HEK293 (cell line): ENCODE measurements at regions not wholly inside any gene's neighbourhood (a gene's known extent, or its start where the extent isn't known, plus 50 kb on each side); places are given as distances from the start of the nearest gene placed in this dataset.

ENCODE experiments used
- REST ChIP-seq: fragments of 450-650 bp; formaldehyde crosslinking; IDR thresholded peaks from 2 replicates; pipeline ENCODE4 v1.5.1; 2016; ENCODE audit warnings: missing biosample characterization, missing genetic modification characterization
- TCF7L2 ChIP-seq: IDR thresholded peaks from 2 replicates; pipeline ENCODE4 v1.6.1; 2011; ENCODE audit warnings: low read depth, mild to moderate bottlenecking, inconsistent platforms, low read length, moderate library complexity, borderline replicate concordance
- ZNF155 ChIP-seq: fragments of 450-650 bp; formaldehyde crosslinking; IDR thresholded peaks from 2 replicates; pipeline ENCODE4 v1.5.1; 2016; ENCODE audit warnings: missing biosample characterization, missing genetic modification characterization
- ZNF311 ChIP-seq: fragments of 450-650 bp; formaldehyde crosslinking; IDR thresholded peaks from 2 replicates; pipeline ENCODE4 v1.5.1; 2017; ENCODE audit warnings: missing biosample characterization, missing genetic modification characterization, borderline replicate concordance
- ZNF335 ChIP-seq: fragments of 450-650 bp; formaldehyde crosslinking; conservative IDR thresholded peaks from 2 replicates; pipeline ENCODE4 v1.5.1; 2016; ENCODE audit warnings: missing biosample characterization, missing genetic modification characterization
- ZNF521 ChIP-seq: fragments of 450-650 bp; formaldehyde crosslinking; IDR thresholded peaks from 2 replicates; pipeline ENCODE4 v1.5.1; 2017; ENCODE audit warnings: missing biosample characterization, mild to moderate bottlenecking, missing genetic modification characterization
- ZNF561 ChIP-seq: fragments of 450-650 bp; IDR thresholded peaks from 2 replicates; pipeline ENCODE4 v1.5.1; 2018; ENCODE audit warnings: missing biosample characterization, missing genetic modification characterization, borderline replicate concordance
- ZNF626 ChIP-seq: fragments of 450-650 bp; sonication (Bioruptor Pico); formaldehyde crosslinking; IDR thresholded peaks from 2 replicates; pipeline ENCODE4 v1.5.1; 2018; ENCODE audit warnings: missing biosample characterization, missing genetic modification characterization, inconsistent platforms
- ZNF639 ChIP-seq: fragments of 450-650 bp; formaldehyde crosslinking; IDR thresholded peaks from 2 replicates; pipeline ENCODE4 v1.5.1; 2016; ENCODE audit warnings: missing biosample characterization, missing genetic modification characterization
- ZNF701 ChIP-seq: fragments of 450-650 bp; formaldehyde crosslinking; IDR thresholded peaks from 2 replicates; pipeline ENCODE4 v1.5.1; 2016; ENCODE audit warnings: missing biosample characterization, missing genetic modification characterization
- ZNF747 ChIP-seq: fragments of 450-650 bp; formaldehyde crosslinking; IDR thresholded peaks from 2 replicates; pipeline ENCODE4 v1.5.1; 2016; ENCODE audit warnings: missing biosample characterization, missing genetic modification characterization
- TF ChIP-seq, protein P1 (sequence below): IDR thresholded peaks from 2 replicates; pipeline ENCODE4 v1.6.1; 2011; ENCODE audit warnings: mild to moderate bottlenecking, low read depth, low read length, borderline replicate concordance
- TF ChIP-seq, protein P2 (sequence below): fragments of 450-650 bp; formaldehyde crosslinking; IDR thresholded peaks from 2 replicates; pipeline ENCODE4 v1.5.1; 2016; ENCODE audit warnings: missing biosample characterization, missing genetic modification characterization
- TF ChIP-seq, protein P3 (sequence below): fragments of 450-650 bp; formaldehyde crosslinking; optimal IDR thresholded peaks from 2 replicates; pipeline ENCODE3; 2016; ENCODE audit warnings: missing biosample characterization, mild to moderate bottlenecking, missing genetic modification characterization

- TF ChIP-seq, protein P1, sequence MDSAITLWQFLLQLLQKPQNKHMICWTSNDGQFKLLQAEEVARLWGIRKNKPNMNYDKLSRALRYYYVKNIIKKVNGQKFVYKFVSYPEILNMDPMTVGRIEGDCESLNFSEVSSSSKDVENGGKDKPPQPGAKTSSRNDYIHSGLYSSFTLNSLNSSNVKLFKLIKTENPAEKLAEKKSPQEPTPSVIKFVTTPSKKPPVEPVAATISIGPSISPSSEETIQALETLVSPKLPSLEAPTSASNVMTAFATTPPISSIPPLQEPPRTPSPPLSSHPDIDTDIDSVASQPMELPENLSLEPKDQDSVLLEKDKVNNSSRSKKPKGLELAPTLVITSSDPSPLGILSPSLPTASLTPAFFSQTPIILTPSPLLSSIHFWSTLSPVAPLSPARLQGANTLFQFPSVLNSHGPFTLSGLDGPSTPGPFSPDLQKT: no peak
- TF ChIP-seq REST (tag by site-specific recombination): no peak
- TF ChIP-seq ZNF335 (tag by site-specific recombination): no peak
- TF ChIP-seq ZNF561: no peak
- no peak for TF ChIP-seq ZNF311 (tag by site-specific recombination)
- no peak for TF ChIP-seq TCF7L2
- no peak for TF ChIP-seq ZNF155 (tag by site-specific recombination)
- TF ChIP-seq, protein P2, sequence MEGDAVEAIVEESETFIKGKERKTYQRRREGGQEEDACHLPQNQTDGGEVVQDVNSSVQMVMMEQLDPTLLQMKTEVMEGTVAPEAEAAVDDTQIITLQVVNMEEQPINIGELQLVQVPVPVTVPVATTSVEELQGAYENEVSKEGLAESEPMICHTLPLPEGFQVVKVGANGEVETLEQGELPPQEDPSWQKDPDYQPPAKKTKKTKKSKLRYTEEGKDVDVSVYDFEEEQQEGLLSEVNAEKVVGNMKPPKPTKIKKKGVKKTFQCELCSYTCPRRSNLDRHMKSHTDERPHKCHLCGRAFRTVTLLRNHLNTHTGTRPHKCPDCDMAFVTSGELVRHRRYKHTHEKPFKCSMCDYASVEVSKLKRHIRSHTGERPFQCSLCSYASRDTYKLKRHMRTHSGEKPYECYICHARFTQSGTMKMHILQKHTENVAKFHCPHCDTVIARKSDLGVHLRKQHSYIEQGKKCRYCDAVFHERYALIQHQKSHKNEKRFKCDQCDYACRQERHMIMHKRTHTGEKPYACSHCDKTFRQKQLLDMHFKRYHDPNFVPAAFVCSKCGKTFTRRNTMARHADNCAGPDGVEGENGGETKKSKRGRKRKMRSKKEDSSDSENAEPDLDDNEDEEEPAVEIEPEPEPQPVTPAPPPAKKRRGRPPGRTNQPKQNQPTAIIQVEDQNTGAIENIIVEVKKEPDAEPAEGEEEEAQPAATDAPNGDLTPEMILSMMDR: no peak
- TF ChIP-seq, protein P3, sequence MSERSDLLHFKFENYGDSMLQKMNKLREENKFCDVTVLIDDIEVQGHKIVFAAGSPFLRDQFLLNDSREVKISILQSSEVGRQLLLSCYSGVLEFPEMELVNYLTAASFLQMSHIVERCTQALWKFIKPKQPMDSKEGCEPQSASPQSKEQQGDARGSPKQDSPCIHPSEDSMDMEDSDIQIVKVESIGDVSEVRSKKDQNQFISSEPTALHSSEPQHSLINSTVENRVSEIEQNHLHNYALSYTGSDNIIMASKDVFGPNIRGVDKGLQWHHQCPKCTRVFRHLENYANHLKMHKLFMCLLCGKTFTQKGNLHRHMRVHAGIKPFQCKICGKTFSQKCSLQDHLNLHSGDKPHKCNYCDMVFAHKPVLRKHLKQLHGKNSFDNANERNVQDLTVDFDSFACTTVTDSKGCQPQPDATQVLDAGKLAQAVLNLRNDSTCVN: no peak
- TF ChIP-seq ZNF747 (tag by site-specific recombination): no peak
- TF ChIP-seq ZNF639 (tag by site-specific recombination): no peak
- TF ChIP-seq ZNF521 (tag by site-specific recombination): no peak
- TF ChIP-seq ZNF626: no peak
- TF ChIP-seq ZNF701: no peak
These were observed 261.7 kb downstream of the C7orf25 start for GRCh38 chr7:42650171-42650570.
